Progenitor cell of endocrine pancreas (in vitro differentiated cells): ENCODE measurements at regions not wholly inside any gene's neighbourhood (a gene's known extent, or its start where the extent isn't known, plus 50 kb on each side); places are given as distances from the start of the nearest gene placed in this dataset.
"Not testable (repeated sequence)": the region's sequence is repeated elsewhere in the genome, so short reads cannot be mapped to it uniquely, and the experiment has no call there.

Experiments
- DNase-seq: peaks from one replicate; pipeline ENCODE4 v3.0.0; 2021; ENCODE audit warnings: low spot score; ENCODE audit not compliant: unreplicated experiment
- H3K27ac Mint-ChIP-seq: 2 replicates; pipeline ENCODE4 v1.8.0; 2021; ENCODE audit warnings: mild to moderate bottlenecking, moderate library complexity, mixed read lengths
- H3K27me3 Mint-ChIP-seq: 2 replicates; pipeline ENCODE4 v1.8.0; 2021; ENCODE audit warnings: mixed read lengths
- H3K36me3 Mint-ChIP-seq: 2 replicates; pipeline ENCODE4 v1.8.0; 2022; ENCODE audit warnings: mixed read lengths; ENCODE audit not compliant: insufficient read depth
- H3K4me1 Mint-ChIP-seq: 2 replicates; pipeline ENCODE4 v1.8.0; 2021; ENCODE audit warnings: low read depth, mixed read lengths
- H3K4me3 Mint-ChIP-seq: 2 replicates; pipeline ENCODE4 v1.8.0; 2021; ENCODE audit warnings: low read depth, mild to moderate bottlenecking, moderate library complexity, mixed read lengths
- H3K9me3 Mint-ChIP-seq: 2 replicates; pipeline ENCODE4 v1.8.0; 2021; ENCODE audit warnings: low read depth, mixed read lengths
- CTCF ChIP-seq: fragments of 200-600 bp; sonication (generic); IDR thresholded peaks from one replicate; pipeline ENCODE4 v1.5.0; 2021; ENCODE audit warnings: antibody characterized with exemption, mild to moderate bottlenecking; ENCODE audit not compliant: unreplicated experiment

DNA sequence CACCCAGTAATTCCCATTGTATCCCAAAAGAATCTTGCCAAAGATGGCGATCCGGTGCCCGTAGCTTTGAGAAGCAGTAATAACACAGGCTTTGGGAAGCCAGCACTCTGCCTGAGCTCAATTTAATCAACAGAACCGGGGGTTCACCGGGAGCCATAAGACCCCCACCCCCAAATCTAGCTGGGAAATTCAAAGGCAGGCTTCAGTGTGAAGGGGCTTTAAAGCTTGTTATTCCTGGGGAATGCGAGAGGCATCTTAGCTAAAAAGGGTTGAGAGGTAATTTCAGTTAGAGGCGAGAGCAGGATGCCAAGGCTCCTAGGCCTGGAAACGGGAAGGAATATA, 78.4 kb upstream of the METTL9 start:
- peak overlapping the region; percentile 98 for H3K27ac Mint-ChIP-seq
- peaks cover 20% of the 10 kb centered on the region for H3K4me1 Mint-ChIP-seq
- peak overlapping the region; percentile 56 for H3K4me3 Mint-ChIP-seq
- H3K9me3 Mint-ChIP-seq, H3K36me3 Mint-ChIP-seq, DNase-seq, H3K27me3 Mint-ChIP-seq: not testable (repeated sequence)

DNA sequence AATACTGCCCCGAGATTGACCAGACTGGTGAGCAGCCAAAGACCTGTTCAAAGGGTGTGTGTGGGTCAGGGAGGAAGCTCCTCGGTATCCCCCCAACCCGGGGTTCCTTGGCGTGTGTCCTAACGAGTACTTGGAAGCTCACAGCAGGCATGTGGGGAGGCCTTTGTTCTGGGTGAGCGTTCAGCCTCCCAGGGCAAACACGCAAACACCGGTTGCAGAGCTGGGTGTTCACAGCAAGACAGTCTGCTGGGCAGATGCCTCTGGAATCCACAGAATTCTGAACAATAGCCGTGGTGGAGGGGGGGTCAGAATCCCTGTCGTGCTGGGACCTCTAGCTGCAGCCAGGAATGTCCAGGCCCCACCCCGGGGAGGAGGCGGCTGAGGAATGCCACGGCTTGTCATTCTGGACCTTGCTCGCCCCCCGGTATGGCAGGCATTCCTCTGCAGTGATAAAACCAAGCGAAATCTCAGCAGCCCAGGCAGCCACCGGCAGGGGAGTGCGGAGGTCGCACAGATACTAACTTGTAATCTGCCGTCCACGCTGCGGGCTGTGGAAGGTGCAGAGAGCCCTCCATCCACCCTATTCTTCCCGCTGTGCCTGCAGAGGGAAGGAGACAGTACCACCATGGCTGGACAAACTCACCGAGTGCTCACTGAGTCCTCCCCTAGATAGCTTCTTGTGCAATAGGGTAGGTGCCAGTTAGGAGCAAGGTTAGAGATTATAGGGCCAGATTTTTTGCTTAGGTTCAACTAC, 77.8 kb upstream of the METTL9 start:
- Mint-ChIP-seq H3K4me1 (peaks cover 20% of the 10 kb centered on the region), H3K27ac (peak overlapping the region; percentile 98), H3K4me3 (peak overlapping the region; percentile 56)
- H3K27me3 Mint-ChIP-seq, H3K36me3 Mint-ChIP-seq, H3K9me3 Mint-ChIP-seq: not testable (repeated sequence)
- peak; percentile 41 for TF ChIP-seq CTCF
- peak; percentile 71 for DNase-seq

- H3K4me3 Mint-ChIP-seq, H3K27ac Mint-ChIP-seq: not testable (repeated sequence)
Measured at GRCh38 chr16:21522846-21523245, 76.5 kb upstream of the METTL9 start.

DNA sequence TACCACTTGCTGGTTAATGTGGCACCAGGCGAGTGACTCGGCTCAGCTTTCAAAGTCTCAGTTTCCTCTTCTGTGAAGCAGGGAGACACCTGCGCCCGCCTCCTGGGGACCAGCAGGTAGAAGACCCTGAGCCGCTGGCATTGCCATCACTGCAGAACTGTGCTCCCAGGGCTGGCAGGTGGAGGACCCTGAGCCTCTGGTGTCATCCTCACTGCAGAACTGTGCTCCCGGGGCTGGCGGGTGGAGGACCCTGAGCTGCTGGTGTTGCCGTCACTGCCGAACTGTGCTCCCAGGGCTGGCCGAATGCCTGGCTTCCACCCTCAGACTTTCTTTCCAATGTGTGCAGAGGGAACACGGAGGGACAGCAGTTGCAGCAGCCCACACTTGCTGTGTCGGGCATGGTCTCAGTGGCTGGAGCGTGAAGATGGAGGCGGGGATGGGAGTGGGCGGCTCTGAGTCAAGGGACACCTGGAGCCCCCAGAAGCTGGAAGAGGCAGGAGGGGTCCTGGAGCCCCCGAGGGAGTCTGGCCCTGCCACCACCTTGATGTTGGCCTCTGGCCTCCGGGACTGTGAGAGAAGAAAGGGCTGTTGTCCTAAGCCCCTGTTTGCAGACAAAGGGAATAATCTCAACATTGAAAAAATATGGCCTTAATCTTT, 75.8 kb upstream of the METTL9 start:
- no peak for DNase-seq
- no peaks in the 10 kb centered on the region for H3K36me3 Mint-ChIP-seq
- no peak overlapping the region for H3K4me3 Mint-ChIP-seq

More at GRCh38 chr16:21522846-21523245, 76.5 kb upstream of the METTL9 start:
- not testable (repeated sequence) for H3K9me3 Mint-ChIP-seq, DNase-seq, H3K36me3 Mint-ChIP-seq
- H3K27me3 Mint-ChIP-seq, result peaks cover 21% of the 10 kb centered on the region
- H3K4me1 Mint-ChIP-seq, result peaks cover 28% of the 10 kb centered on the region

GRCh38 chr16:21524068-21524751, 75.2 kb upstream of the METTL9 start:
- H3K36me3 Mint-ChIP-seq, result no peaks in the 10 kb centered on the region
- no peak overlapping the region for H3K27ac Mint-ChIP-seq
- H3K4me3 Mint-ChIP-seq, result no peak overlapping the region
- H3K27me3 Mint-ChIP-seq, result peaks cover 21% of the 10 kb centered on the region
- no peak for DNase-seq
- no peak for TF ChIP-seq CTCF
- H3K4me1 Mint-ChIP-seq, result peaks cover 17% of the 10 kb centered on the region
- no peaks in the 10 kb centered on the region for H3K9me3 Mint-ChIP-seq

More for the DNA sequence above, 75.8 kb upstream of the METTL9 start:
- Mint-ChIP-seq H3K9me3 (no peaks in the 10 kb centered on the region), H3K27me3 (peaks cover 23% of the 10 kb centered on the region), H3K27ac (no peak overlapping the region), H3K4me1 (peaks cover 21% of the 10 kb centered on the region)
- no peak for TF ChIP-seq CTCF

- H3K27me3 Mint-ChIP-seq, result peaks cover 17% of the 10 kb centered on the region
- not testable (repeated sequence) for H3K36me3 Mint-ChIP-seq, DNase-seq, H3K9me3 Mint-ChIP-seq, H3K27ac Mint-ChIP-seq, H3K4me3 Mint-ChIP-seq
- peaks cover 15% of the 10 kb centered on the region for H3K4me1 Mint-ChIP-seq
Measured at GRCh38 chr16:21524752-21525028, 74.7 kb upstream of the METTL9 start.

- H3K36me3 Mint-ChIP-seq, DNase-seq, H3K27ac Mint-ChIP-seq, H3K9me3 Mint-ChIP-seq, H3K4me3 Mint-ChIP-seq: not testable (repeated sequence)
- Mint-ChIP-seq H3K27me3 (peaks cover 17% of the 10 kb centered on the region), H3K4me1 (peaks cover 15% of the 10 kb centered on the region)
Measured at GRCh38 chr16:21525029-21525895, 74.1 kb upstream of the METTL9 start.
